Lung (tissue), 11 donors: ENCODE measurements at regions not wholly inside any gene's neighbourhood (a gene's known extent, or its start where the extent isn't known, plus 50 kb on each side); places are given as distances from the start of the nearest gene placed in this dataset.

Experiments
- ATAC-seq: fragments of 200-7000 bp; cut with Tn5 transposase; one replicate; pipeline ENCODE4 v1.9.1; 2020; ENCODE audit warnings: moderate number of reproducible peaks; ENCODE audit not compliant: insufficient read depth, low FRiP score
- DNase-seq, 3 donors: peaks; one replicate each; pipeline ENCODE4 v3.0.0-alpha.2; 2013 to 2017
- H3K27ac ChIP-seq, 2 donors: one replicate each; pipeline ENCODE4 v1.5.1; 2013; ENCODE audit warnings: mild to moderate bottlenecking in 2 of 2, moderate library complexity in 2 of 2, control low read depth in 1 of 2, inconsistent platforms in 1 of 2, low read depth in 1 of 2, low read length in 1 of 2
- H3K27me3 ChIP-seq, 3 donors: one replicate each; pipeline ENCODE4 v1.5.1; 2013; ENCODE audit warnings: low read length in 2 of 3; ENCODE audit not compliant: control insufficient read depth in 3 of 3, insufficient read depth in 3 of 3
- H3K36me3 ChIP-seq, 4 donors: one replicate each; pipeline ENCODE4 v1.5.1; 2013; ENCODE audit warnings: low read length in 4 of 4, mild to moderate bottlenecking in 1 of 4, moderate library complexity in 1 of 4; ENCODE audit not compliant: control insufficient read depth in 4 of 4, insufficient read depth in 4 of 4
- H3K4me1 ChIP-seq, 5 donors: one replicate each; pipeline ENCODE4 v1.5.1; 2013; ENCODE audit warnings: low read length in 5 of 5, mild to moderate bottlenecking in 2 of 5, moderate library complexity in 1 of 5; ENCODE audit not compliant: control insufficient read depth in 5 of 5, insufficient read depth in 5 of 5
- H3K4me3 ChIP-seq: one replicate; pipeline ENCODE4 v1.5.1; 2013; ENCODE audit warnings: mild to moderate bottlenecking, control low read depth, moderate library complexity
- H3K9ac ChIP-seq, 2 donors: one replicate each; pipeline ENCODE4 v1.5.1; 2013; ENCODE audit warnings: low read length in 2 of 2, control low read depth in 1 of 2; ENCODE audit not compliant: insufficient read depth in 1 of 2
- H3K9me3 ChIP-seq, 4 donors: one replicate each; pipeline ENCODE4 v1.5.1; 2013; ENCODE audit warnings: low read length in 3 of 4, mild to moderate bottlenecking in 1 of 4, moderate library complexity in 1 of 4; ENCODE audit not compliant: control insufficient read depth in 4 of 4, insufficient read depth in 3 of 4
- WGBS, 2 donors: extraction: QIAGEN DNeasy Blood & Tissue Kit; methylation state at CpG; one replicate each; pipeline ENCODE4 v1.1.7; 2013; 5-methylcytosine and 5-hydroxymethylcytosine counted together
- TF ChIP-seq, protein P1 (sequence below): IDR thresholded peaks from 2 replicates; pipeline ENCODE4 v1.5.1; 2012; ENCODE audit warnings: mild to moderate bottlenecking; ENCODE audit errors: control extremely low read depth, extremely low read depth
- donor health status: control.
- donor health status: control.
- donor health status: Bipolar disorder and iron deficiency.
- donor health status: healthy.
- donor health status: DM: yes; HTN: yes; CAD: no.

GRCh38 chr20:43799741-43800140 lies 72.9 kb upstream of the GTSF1L start:
- H3K27ac ChIP-seq = no peak overlapping the region
- ATAC-seq (no peak), DNase-seq (no peak)
- 80 to 84% methylated on average over 5 of the region's 5 CpGs for WGBS, 2 donors
- no peak overlapping the region for H3K9ac ChIP-seq
- H3K4me3 ChIP-seq = no peak overlapping the region
- H3K9me3 ChIP-seq = peaks cover 0 to 9% (median 4%) of the 10 kb centered on the region in 4 donors
- no peaks in the 10 kb centered on the region for H3K36me3 ChIP-seq
- TF ChIP-seq, protein P1, sequence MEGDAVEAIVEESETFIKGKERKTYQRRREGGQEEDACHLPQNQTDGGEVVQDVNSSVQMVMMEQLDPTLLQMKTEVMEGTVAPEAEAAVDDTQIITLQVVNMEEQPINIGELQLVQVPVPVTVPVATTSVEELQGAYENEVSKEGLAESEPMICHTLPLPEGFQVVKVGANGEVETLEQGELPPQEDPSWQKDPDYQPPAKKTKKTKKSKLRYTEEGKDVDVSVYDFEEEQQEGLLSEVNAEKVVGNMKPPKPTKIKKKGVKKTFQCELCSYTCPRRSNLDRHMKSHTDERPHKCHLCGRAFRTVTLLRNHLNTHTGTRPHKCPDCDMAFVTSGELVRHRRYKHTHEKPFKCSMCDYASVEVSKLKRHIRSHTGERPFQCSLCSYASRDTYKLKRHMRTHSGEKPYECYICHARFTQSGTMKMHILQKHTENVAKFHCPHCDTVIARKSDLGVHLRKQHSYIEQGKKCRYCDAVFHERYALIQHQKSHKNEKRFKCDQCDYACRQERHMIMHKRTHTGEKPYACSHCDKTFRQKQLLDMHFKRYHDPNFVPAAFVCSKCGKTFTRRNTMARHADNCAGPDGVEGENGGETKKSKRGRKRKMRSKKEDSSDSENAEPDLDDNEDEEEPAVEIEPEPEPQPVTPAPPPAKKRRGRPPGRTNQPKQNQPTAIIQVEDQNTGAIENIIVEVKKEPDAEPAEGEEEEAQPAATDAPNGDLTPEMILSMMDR = no peak
- H3K27me3 ChIP-seq = no peaks in the 10 kb centered on the region
- H3K4me1 ChIP-seq = peaks cover 0 to 7% (median 0%) of the 10 kb centered on the region in 5 donors

- Histone ChIP-seq H3K4me3 (no peak overlapping the region), H3K27me3 (no peaks in the 10 kb centered on the region), H3K4me1 (peaks cover 0 to 7% (median 0%) of the 10 kb centered on the region in 5 donors), H3K27ac (no peak overlapping the region), H3K9ac (no peak overlapping the region), H3K36me3 (no peaks in the 10 kb centered on the region), H3K9me3 (peaks cover 0 to 9% (median 4%) of the 10 kb centered on the region in 4 donors)
- DNase-seq = peak; percentile 15 to 55 (median 33)
- TF ChIP-seq, protein P1 = no peak
- WGBS, 2 donors = 58 to 65% methylated on average over 11 of the region's 11 CpGs
- no peak for ATAC-seq
Measured at GRCh38 chr20:43799150-43799711, 72.4 kb upstream of the GTSF1L start.

GRCh38 chr20:43798291-43799149 lies 71.7 kb upstream of the GTSF1L start:
- no peak overlapping the region for H3K27ac ChIP-seq
- H3K9ac ChIP-seq = no peak overlapping the region
- WGBS, 2 donors = 75 to 81% methylated on average over 7 of the region's 7 CpGs
- peaks cover 0 to 7% (median 0%) of the 10 kb centered on the region in 5 donors for H3K4me1 ChIP-seq
- no peak overlapping the region for H3K4me3 ChIP-seq
- H3K9me3 ChIP-seq = peaks cover 0 to 6% (median 2%) of the 10 kb centered on the region in 4 donors
- H3K36me3 ChIP-seq = no peaks in the 10 kb centered on the region
- ATAC-seq (no peak), DNase-seq (no peak)
- TF ChIP-seq, protein P1 = no peak
- no peaks in the 10 kb centered on the region for H3K27me3 ChIP-seq
